ENCODE measurements at regions not wholly inside any gene's neighbourhood (a gene's known extent, or its start where the extent isn't known, plus 50 kb on each side); places are given as distances from the start of the nearest gene placed in this dataset.

- H3K9me3 ChIP-seq: no peaks in the 10 kb centered on the region
- no peak overlapping the region for H3K4me2 ChIP-seq
- no peaks in the 10 kb centered on the region for H3K36me3 ChIP-seq (replicated peaks in 1 of 2; ENCODE audit: control insufficient read depth in 1 of 2, insufficient read depth in 2 of 2, low read length in 1 of 2)
- H3K4me3 ChIP-seq (ENCODE audit: low read depth in 2 of 2, low read length in 1 of 2): no peak overlapping the region
- no peaks in the 10 kb centered on the region for H4K20me1 ChIP-seq (ENCODE audit: insufficient read depth)
- no peaks in the 10 kb centered on the region for H3K79me2 ChIP-seq (ENCODE audit: insufficient read depth)
- no peak for TF ChIP-seq CHD2 (IDR thresholded peaks at IDR 0.05; ENCODE audit: low read length, partially characterized antibody)
- no peak for TF ChIP-seq JUND (IDR thresholded peaks at IDR 0.05)
- no peak for TF ChIP-seq RXRA (IDR thresholded peaks at IDR 0.05; ENCODE audit: borderline replicate concordance, low read depth)
- no peak for TF ChIP-seq MAX (IDR thresholded peaks at IDR 0.05; ENCODE audit: low read depth)
- TF ChIP-seq, protein P1, sequence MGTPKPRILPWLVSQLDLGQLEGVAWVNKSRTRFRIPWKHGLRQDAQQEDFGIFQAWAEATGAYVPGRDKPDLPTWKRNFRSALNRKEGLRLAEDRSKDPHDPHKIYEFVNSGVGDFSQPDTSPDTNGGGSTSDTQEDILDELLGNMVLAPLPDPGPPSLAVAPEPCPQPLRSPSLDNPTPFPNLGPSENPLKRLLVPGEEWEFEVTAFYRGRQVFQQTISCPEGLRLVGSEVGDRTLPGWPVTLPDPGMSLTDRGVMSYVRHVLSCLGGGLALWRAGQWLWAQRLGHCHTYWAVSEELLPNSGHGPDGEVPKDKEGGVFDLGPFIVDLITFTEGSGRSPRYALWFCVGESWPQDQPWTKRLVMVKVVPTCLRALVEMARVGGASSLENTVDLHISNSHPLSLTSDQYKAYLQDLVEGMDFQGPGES (IDR thresholded peaks at IDR 0.05; ENCODE audit: low read depth, low read length): no peak
- TF ChIP-seq FOXJ3 (CRISPR knock-in tag; IDR thresholded peaks at IDR 0.05): no peak
- no peak for TF ChIP-seq EP300 (IDR thresholded peaks at IDR 0.05; ENCODE audit: borderline replicate concordance in 1 of 2, low read depth in 1 of 2, low read length in 1 of 2)
- no peak for TF ChIP-seq SIN3A (IDR thresholded peaks at IDR 0.05; ENCODE audit: borderline replicate concordance, low read depth, low read length)
- no peak for TF ChIP-seq CTCF (IDR thresholded peaks at IDR 0.05)
- TF ChIP-seq NRF1 (IDR thresholded peaks at IDR 0.05; ENCODE audit: low read depth, low read length): no peak
- TF ChIP-seq NFIC (IDR thresholded peaks at IDR 0.05; ENCODE audit: borderline replicate concordance): no peak
- no peak for TF ChIP-seq RAD21 (IDR thresholded peaks at IDR 0.05; ENCODE audit: low read length)
- TF ChIP-seq GABPA (IDR thresholded peaks at IDR 0.05; ENCODE audit: low read depth): no peak
- TF ChIP-seq PBX3 (IDR thresholded peaks at IDR 0.05): no peak
- POLR2A ChIA-PET: no interaction called here
- peaks cover under 1% of the 10 kb centered on the region for H3F3A ChIP-seq (replicated peaks; ENCODE audit: insufficient read depth)
- DNase-seq: no peak
- H3K4me1 ChIP-seq (ENCODE audit: control insufficient read depth in 1 of 2, insufficient read depth in 2 of 2, low read depth in 1 of 2, low read length in 1 of 2): peaks cover 0 to 3% of the 10 kb centered on the region in 2 experiments; a peak in 1 of 4 replicates
- no peak overlapping the region for H3K27ac ChIP-seq (ENCODE audit: low read depth in 2 of 2, low read length in 1 of 2)
- no peaks in the 10 kb centered on the region for H3K27me3 ChIP-seq (ENCODE audit: insufficient read depth)
- 70% methylated on average over 7 of the region's 7 CpGs for WGBS (ENCODE audit: low lambda C conversion rate)
- CTCF ChIA-PET: interaction anchor here (0.6 to 3.9 kb wide), 24 partner anchors 9 to 716 kb away, joined by 3 to 22 read pairs (median 4); partner anchors contain the start of gene MEX3B
- H3K9ac ChIP-seq: no peak overlapping the region
- no peaks in the 10 kb centered on the region for H3K9me2 ChIP-seq
- no peak overlapping the region for H2AFZ ChIP-seq (ENCODE audit: low read depth)
Measured at GRCh38 chr15:81481346-81481745, 107.3 kb upstream of the TMC3 start.

DNA sequence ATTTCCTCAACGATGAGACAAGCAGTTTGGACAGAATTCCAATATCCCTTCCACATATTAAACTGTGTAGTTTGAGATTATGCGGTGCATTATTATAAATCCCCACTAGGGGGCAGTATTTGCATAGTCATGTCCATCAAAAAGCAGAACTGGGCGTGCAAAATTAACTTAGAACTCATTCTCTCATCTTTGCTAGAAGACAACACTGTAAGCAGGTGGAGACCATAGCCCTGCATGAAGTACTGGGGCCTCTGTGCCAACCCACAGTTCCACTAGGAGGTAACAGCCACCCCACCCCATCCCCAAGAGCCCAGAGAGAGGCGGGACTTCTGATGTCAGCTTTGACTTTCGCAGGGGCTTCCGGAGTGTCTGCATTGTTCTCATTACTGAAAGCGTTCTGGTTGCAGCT is 106.6 kb upstream of the TMC3 start:
- Histone ChIP-seq H4K20me1 (ENCODE audit: insufficient read depth) (no peaks in the 10 kb centered on the region), H2AFZ (ENCODE audit: low read depth) (peak overlapping the region; percentile 57; the same call in 1 of the 2 replicates), H3K79me2 (ENCODE audit: insufficient read depth) (no peaks in the 10 kb centered on the region), H3K27ac (ENCODE audit: low read depth in 2 of 2, low read length in 1 of 2) (no peak overlapping the region), H3K9me3 (no peaks in the 10 kb centered on the region), H3K9me2 (no peaks in the 10 kb centered on the region), H3K36me3 (replicated peaks in 1 of 2; ENCODE audit: control insufficient read depth in 1 of 2, insufficient read depth in 2 of 2, low read length in 1 of 2) (no peaks in the 10 kb centered on the region), H3K27me3 (ENCODE audit: insufficient read depth) (no peaks in the 10 kb centered on the region), H3K4me1 (ENCODE audit: control insufficient read depth in 1 of 2, insufficient read depth in 2 of 2, low read depth in 1 of 2, low read length in 1 of 2) (peaks cover 0 to 3% of the 10 kb centered on the region in 2 experiments; a peak in 1 of 4 replicates), H3F3A (replicated peaks; ENCODE audit: insufficient read depth) (peaks cover 7% of the 10 kb centered on the region), H3K4me3 (ENCODE audit: low read depth in 2 of 2, low read length in 1 of 2) (no peak overlapping the region; a peak in 1 of 4 replicates), H3K9ac (no peak overlapping the region), H3K4me2 (no peak overlapping the region)
- POLR2A ChIA-PET: no interaction called here
- 53% methylated on average over 7 of the region's 7 CpGs for WGBS (ENCODE audit: low lambda C conversion rate)
- peak; percentile 40 for DNase-seq
- CTCF ChIA-PET: interaction anchor here (0.6 to 3.9 kb wide), 28 partner anchors 9 to 716 kb away, joined by 3 to 22 read pairs (median 4); partner anchors contain the start of gene MEX3B
- TF ChIP-seq, protein P1 (IDR thresholded peaks at IDR 0.05; ENCODE audit: low read depth, low read length): no peak
- no peak for TF ChIP-seq POLR2AphosphoS5 (IDR thresholded peaks at IDR 0.05; ENCODE audit: low read depth, low read length)
- TF ChIP-seq SMC3 (IDR thresholded peaks at IDR 0.05; ENCODE audit: low read depth, low read length): peak; percentile 90
- no peak for TF ChIP-seq NFIC (IDR thresholded peaks at IDR 0.05; ENCODE audit: borderline replicate concordance)
- no peak for TF ChIP-seq CHD2 (IDR thresholded peaks at IDR 0.05; ENCODE audit: low read length, partially characterized antibody)
- no peak for TF ChIP-seq SIN3A (IDR thresholded peaks at IDR 0.05; ENCODE audit: borderline replicate concordance, low read depth, low read length)
- no peak for TF ChIP-seq USF1 (IDR thresholded peaks at IDR 0.05; ENCODE audit: borderline replicate concordance, low read depth)
- TF ChIP-seq RAD21 (IDR thresholded peaks at IDR 0.05; ENCODE audit: low read length): peak; percentile 98
- TF ChIP-seq RCOR1 (IDR thresholded peaks at IDR 0.05; ENCODE audit: low read length): no peak
- no peak for TF ChIP-seq FOXM1 (IDR thresholded peaks at IDR 0.05; ENCODE audit: low read depth)
- peak; percentile 83 for TF ChIP-seq CTCF (IDR thresholded peaks at IDR 0.05)
